A549 (cell line): ENCODE measurements at regions not wholly inside any gene's neighbourhood (a gene's known extent, or its start where the extent isn't known, plus 50 kb on each side); places are given as distances from the start of the nearest gene placed in this dataset.

Experiments used
- ATAC-seq, 2 experiments: fragments of 200-7000 bp in 1 of 2; fragments of >200 bp in 1 of 2; cut with Nextera tagmentation in 1 of 2; cut with Tn5 transposase in 1 of 2; 3 replicates each; pipeline versions ENCODE4 v1.8.0 to v1.9.1; 2018 to 2020; ENCODE audit warnings: mild to moderate bottlenecking in 1 of 2, moderate library complexity in 1 of 2
- CTCF ChIA-PET: fragments of 300-600 bp; sonication (Branson Sonifier 250); formaldehyde crosslinking; extraction: SDS; loops from one replicate; lab custom pipeline; 2021; ENCODE audit warnings: antibody characterized with exemption, inconsistent platforms; lab: Yijun Ruan, JAX
- POLR2A ChIA-PET: fragments of 350-600 bp; formaldehyde crosslinking; extraction: SDS; loops from one replicate; lab custom pipeline; 2021; ENCODE audit warnings: antibody characterized with exemption, inconsistent platforms; lab: Yijun Ruan, JAX
- DNase-seq, 2 experiments: peaks; one replicate each; pipeline versions ENCODE4 v3.0.0 to v3.0.0-alpha.2; 2011 to 2016; ENCODE audit warnings: low read depth in 1 of 2, low spot score in 1 of 2
- FAIRE-seq: peaks from 2 replicates; lab custom pipeline; 2011; peaks lifted over from hg19 to GRCh38; lab: Jason Lieb, UNC
- H3K27ac ChIP-seq, 2 experiments: fragments of >200 bp; sonication (Bioruptor Twin); formaldehyde crosslinking; 3 replicates each; pipeline ENCODE4 v1.5.1; 2016 to 2017
- H3K4me1 ChIP-seq: fragments of >200 bp; sonication (Bioruptor Twin); formaldehyde crosslinking; 3 replicates; pipeline ENCODE4 v1.6.1; 2016
- H3K4me2 ChIP-seq: fragments of >200 bp; sonication (Bioruptor Twin); formaldehyde crosslinking; 3 replicates; pipeline ENCODE4 v1.6.1; 2016
- H3K4me3 ChIP-seq: fragments of >200 bp; sonication (Bioruptor Twin); formaldehyde crosslinking; 3 replicates; pipeline ENCODE4 v1.5.1; 2016
- H3K9me3 ChIP-seq: fragments of >200 bp; sonication (Bioruptor Twin); formaldehyde crosslinking; 3 replicates; pipeline ENCODE4 v1.6.1; 2016
- BHLHE40 ChIP-seq: IDR thresholded peaks from 2 replicates; pipeline ENCODE4 v1.6.1; 2012; ENCODE audit warnings: low read depth, low read length, inconsistent platforms
- CBX2 ChIP-seq: fragments of 200-600 bp; sonication (generic); IDR thresholded peaks from 2 replicates; pipeline ENCODE4 v1.6.1; 2016; ENCODE audit warnings: low read depth, mild to moderate bottlenecking, borderline replicate concordance
- CHD2 ChIP-seq: fragments of 150-350 bp; IDR thresholded peaks from 2 replicates; pipeline ENCODE4 v1.6.1; 2014; ENCODE audit warnings: low read length; ENCODE audit not compliant: partially characterized antibody
- FOSB ChIP-seq: fragments of 250-450 bp; sonication (Bioruptor Pico); IDR thresholded peaks from 2 replicates; pipeline ENCODE4 v1.5.0; 2020; ENCODE audit warnings: mild to moderate bottlenecking, moderate library complexity
- HEYL ChIP-seq: fragments of 250-450 bp; sonication (Bioruptor Pico); IDR thresholded peaks from 2 replicates; pipeline ENCODE4 v1.8.0; 2021; ENCODE audit warnings: mild to moderate bottlenecking, moderate library complexity
- HOXA7 ChIP-seq: fragments of 250-450 bp; sonication (Bioruptor Pico); IDR thresholded peaks from 2 replicates; pipeline ENCODE4 v1.5.0; 2020; ENCODE audit warnings: mild to moderate bottlenecking, moderate library complexity
- MAZ ChIP-seq: fragments of 150-350 bp; IDR thresholded peaks from 2 replicates; pipeline ENCODE4 v1.6.1; 2014; ENCODE audit warnings: antibody characterized with exemption, low read depth, low read length, borderline replicate concordance
- MYC ChIP-seq: IDR thresholded peaks from 2 replicates; pipeline ENCODE4 v1.6.1; 2012; ENCODE audit warnings: mild to moderate bottlenecking, inconsistent platforms, low read length, improper control_type of control experiment, borderline replicate concordance
- NFE2L2 ChIP-seq: fragments of 150-350 bp; conservative IDR thresholded peaks from 2 replicates; pipeline ENCODE4 v1.6.1; 2014; ENCODE audit warnings: low read length
- POLR2AphosphoS2 ChIP-seq: conservative IDR thresholded peaks from 2 replicates; pipeline ENCODE4 v1.6.1; 2012; ENCODE audit warnings: low read length, improper control_type of control experiment, inconsistent platforms
- RFX5 ChIP-seq: fragments of 450-650 bp; IDR thresholded peaks from 2 replicates; pipeline ENCODE4 v1.7.1; 2014; ENCODE audit warnings: antibody characterized with exemption, mild to moderate bottlenecking, moderate library complexity
- WGBS: methylation state at CpG from one replicate; pipeline ENCODE4 v1.1.6; 2017; ENCODE audit errors: missing lambda C conversion rate; 5-methylcytosine and 5-hydroxymethylcytosine counted together
- TF ChIP-seq, protein P1 (sequence below): IDR thresholded peaks from 2 replicates; pipeline ENCODE4 v1.6.1; 2012
- TF ChIP-seq, protein P2 (sequence below): fragments of >200 bp; sonication (Bioruptor Twin); formaldehyde crosslinking; IDR thresholded peaks from 3 replicates; pipeline ENCODE4 v1.6.1; 2016
- TF ChIP-seq, protein P3 (sequence below): IDR thresholded peaks from 2 replicates; pipeline ENCODE4 v1.6.1; 2012
- TF ChIP-seq, protein P4 (sequence below): fragments of 200-600 bp; sonication (generic); IDR thresholded peaks from 2 replicates; pipeline ENCODE4 v1.6.1; 2016; ENCODE audit warnings: antibody characterized with exemption, mild to moderate bottlenecking, moderate library complexity

DNA sequence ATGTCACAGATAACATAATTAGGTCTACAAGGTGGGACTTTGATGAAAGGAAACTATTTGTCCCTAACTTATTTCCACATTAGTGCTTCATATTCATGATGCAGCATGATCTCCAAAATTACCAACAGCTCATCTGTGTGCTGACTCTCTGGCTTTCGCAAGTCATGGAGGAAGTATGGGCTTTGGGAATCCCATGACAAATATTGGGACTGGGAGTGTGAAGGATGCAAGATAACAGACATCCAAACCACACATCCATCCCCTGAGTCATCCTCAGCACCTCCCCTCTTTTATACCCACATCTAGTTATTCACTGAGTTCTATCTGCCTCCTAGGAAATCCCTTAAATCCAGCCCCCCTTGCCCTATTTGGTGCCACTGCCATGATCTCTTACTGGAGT lies 102.8 kb upstream of the COL24A1 start (continued):
- TF ChIP-seq, protein P1, sequence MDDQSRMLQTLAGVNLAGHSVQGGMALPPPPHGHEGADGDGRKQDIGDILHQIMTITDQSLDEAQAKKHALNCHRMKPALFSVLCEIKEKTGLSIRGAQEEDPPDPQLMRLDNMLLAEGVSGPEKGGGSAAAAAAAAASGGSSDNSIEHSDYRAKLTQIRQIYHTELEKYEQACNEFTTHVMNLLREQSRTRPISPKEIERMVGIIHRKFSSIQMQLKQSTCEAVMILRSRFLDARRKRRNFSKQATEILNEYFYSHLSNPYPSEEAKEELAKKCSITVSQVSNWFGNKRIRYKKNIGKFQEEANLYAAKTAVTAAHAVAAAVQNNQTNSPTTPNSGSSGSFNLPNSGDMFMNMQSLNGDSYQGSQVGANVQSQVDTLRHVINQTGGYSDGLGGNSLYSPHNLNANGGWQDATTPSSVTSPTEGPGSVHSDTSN: no peak
- no peak for TF ChIP-seq MAZ
- TF ChIP-seq NFE2L2: no peak

DNA sequence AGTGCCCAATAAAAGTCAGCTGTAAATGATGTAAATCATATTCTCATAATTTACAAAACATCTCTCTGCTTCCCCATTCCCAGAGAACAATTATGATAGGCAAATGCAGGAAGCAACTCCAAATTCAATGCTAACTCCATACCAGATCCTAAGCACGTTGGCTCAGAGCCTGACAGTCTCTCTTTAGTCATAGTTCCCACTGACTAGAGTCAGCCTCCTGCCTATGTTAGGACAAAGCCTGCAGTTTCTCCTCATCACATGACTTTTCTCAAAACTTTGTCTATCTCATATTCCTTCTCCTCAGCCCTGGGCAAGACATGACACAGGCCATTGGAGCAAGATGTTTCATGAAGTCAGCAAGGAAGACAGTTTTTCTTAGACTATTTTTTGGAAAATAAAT lies 101.5 kb upstream of the COL24A1 start:
- no peak overlapping the region for H3K27ac ChIP-seq
- H3K4me2 ChIP-seq: no peak overlapping the region
- FAIRE-seq (no peak), ATAC-seq (no peak), DNase-seq (no peak)
- ChIA-PET POLR2A (no interaction called here), CTCF (no interaction called here)
- no peak for TF ChIP-seq RFX5
- TF ChIP-seq BHLHE40: no peak
- no peak for TF ChIP-seq POLR2AphosphoS2
- no peaks in the 10 kb centered on the region for H3K4me1 ChIP-seq
- H3K4me3 ChIP-seq: no peak overlapping the region
- no peaks in the 10 kb centered on the region for H3K9me3 ChIP-seq
- WGBS: 8% methylated on average over 1 of the region's 1 CpG

DNA sequence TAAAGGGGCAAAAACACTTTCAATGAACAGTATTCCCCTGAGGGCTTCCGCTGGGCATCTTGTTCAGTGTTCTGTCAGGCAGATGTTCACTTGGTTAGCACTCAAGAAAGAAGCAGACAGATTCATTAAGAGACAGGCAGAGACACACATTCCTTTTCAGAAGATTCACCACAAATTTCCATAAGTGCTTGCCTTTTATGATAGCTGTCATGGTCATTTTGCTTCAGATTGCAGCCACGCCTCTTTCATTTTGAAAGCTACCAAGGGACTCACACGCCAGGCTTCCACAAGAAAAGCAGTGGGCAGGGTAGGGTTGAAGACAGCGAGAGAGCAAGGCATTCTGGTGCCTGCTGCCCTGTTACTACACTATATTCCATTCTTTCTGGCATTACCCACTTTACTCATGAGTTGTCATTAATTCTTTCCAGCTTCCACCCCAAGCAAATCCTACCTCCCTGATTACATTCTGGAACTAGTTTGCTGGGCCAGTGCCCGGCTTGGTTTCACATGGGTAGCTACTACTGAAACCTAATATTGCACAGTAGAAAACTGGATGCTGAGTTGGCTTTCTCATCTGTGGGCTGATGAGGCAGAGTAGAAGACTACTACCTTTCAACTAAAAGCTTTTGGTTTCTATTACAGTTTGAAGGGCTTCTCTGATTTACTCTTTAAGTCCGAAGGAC lies 91.2 kb upstream of the COL24A1 start:
- H3K27ac ChIP-seq: no peak overlapping the region
- DNase-seq (no peak), ATAC-seq (no peak), FAIRE-seq (no peak)
- H3K4me2 ChIP-seq: no peak overlapping the region
- no peaks in the 10 kb centered on the region for H3K4me1 ChIP-seq
- no peaks in the 10 kb centered on the region for H3K9me3 ChIP-seq
- no peak overlapping the region for H3K4me3 ChIP-seq
- POLR2A ChIA-PET: no interaction called here
- CTCF ChIA-PET: no interaction called here
- TF ChIP-seq HEYL (CRISPR knock-in tag) (no peak), CHD2 (no peak), HOXA7 (no peak), MYC (no peak), CBX2 (no peak), FOSB (CRISPR knock-in tag) (no peak)
- TF ChIP-seq, protein P2, sequence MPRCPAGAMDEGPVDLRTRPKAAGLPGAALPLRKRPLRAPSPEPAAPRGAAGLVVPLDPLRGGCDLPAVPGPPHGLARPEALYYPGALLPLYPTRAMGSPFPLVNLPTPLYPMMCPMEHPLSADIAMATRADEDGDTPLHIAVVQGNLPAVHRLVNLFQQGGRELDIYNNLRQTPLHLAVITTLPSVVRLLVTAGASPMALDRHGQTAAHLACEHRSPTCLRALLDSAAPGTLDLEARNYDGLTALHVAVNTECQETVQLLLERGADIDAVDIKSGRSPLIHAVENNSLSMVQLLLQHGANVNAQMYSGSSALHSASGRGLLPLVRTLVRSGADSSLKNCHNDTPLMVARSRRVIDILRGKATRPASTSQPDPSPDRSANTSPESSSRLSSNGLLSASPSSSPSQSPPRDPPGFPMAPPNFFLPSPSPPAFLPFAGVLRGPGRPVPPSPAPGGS: no peak
- TF ChIP-seq, protein P3, sequence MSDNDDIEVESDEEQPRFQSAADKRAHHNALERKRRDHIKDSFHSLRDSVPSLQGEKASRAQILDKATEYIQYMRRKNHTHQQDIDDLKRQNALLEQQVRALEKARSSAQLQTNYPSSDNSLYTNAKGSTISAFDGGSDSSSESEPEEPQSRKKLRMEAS: no peak
- TF ChIP-seq, protein P4, sequence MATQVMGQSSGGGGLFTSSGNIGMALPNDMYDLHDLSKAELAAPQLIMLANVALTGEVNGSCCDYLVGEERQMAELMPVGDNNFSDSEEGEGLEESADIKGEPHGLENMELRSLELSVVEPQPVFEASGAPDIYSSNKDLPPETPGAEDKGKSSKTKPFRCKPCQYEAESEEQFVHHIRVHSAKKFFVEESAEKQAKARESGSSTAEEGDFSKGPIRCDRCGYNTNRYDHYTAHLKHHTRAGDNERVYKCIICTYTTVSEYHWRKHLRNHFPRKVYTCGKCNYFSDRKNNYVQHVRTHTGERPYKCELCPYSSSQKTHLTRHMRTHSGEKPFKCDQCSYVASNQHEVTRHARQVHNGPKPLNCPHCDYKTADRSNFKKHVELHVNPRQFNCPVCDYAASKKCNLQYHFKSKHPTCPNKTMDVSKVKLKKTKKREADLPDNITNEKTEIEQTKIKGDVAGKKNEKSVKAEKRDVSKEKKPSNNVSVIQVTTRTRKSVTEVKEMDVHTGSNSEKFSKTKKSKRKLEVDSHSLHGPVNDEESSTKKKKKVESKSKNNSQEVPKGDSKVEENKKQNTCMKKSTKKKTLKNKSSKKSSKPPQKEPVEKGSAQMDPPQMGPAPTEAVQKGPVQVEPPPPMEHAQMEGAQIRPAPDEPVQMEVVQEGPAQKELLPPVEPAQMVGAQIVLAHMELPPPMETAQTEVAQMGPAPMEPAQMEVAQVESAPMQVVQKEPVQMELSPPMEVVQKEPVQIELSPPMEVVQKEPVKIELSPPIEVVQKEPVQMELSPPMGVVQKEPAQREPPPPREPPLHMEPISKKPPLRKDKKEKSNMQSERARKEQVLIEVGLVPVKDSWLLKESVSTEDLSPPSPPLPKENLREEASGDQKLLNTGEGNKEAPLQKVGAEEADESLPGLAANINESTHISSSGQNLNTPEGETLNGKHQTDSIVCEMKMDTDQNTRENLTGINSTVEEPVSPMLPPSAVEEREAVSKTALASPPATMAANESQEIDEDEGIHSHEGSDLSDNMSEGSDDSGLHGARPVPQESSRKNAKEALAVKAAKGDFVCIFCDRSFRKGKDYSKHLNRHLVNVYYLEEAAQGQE: no peak
- WGBS: 21% methylated on average over 6 of the region's 6 CpGs
